RWPE2 (cell line): ENCODE measurements at regions not wholly inside any gene's neighbourhood (a gene's known extent, or its start where the extent isn't known, plus 50 kb on each side); places are given as distances from the start of the nearest gene placed in this dataset.

Experiments used
- ATAC-seq: fragments of 200-7000 bp; cut with Tn5 transposase; 3 replicates; pipeline ENCODE4 v1.9.1; 2021; ENCODE audit warnings: low read depth
- DNase-seq: peaks from one replicate; pipeline ENCODE4 v3.0.0-alpha.2; 2020; ENCODE audit warnings: low spot score
- H3K27ac ChIP-seq: fragments of 450-650 bp; 2 replicates; pipeline ENCODE4 v1.5.1; 2017; ENCODE audit warnings: mild to moderate bottlenecking; ENCODE audit not compliant: poor library complexity, severe bottlenecking
- H3K27me3 ChIP-seq: fragments of 250-450 bp; sonication (Bioruptor Pico); 2 replicates; pipeline ENCODE4 v1.5.1; 2021; ENCODE audit warnings: mild to moderate bottlenecking, moderate library complexity; ENCODE audit not compliant: insufficient read depth, poor library complexity, severe bottlenecking
- H3K36me3 ChIP-seq: fragments of 250-450 bp; sonication (Bioruptor Pico); 2 replicates; pipeline ENCODE4 v1.5.1; 2020; ENCODE audit warnings: low read depth, mild to moderate bottlenecking, moderate library complexity
- H3K4me1 ChIP-seq: fragments of 250-450 bp; sonication (Bioruptor Pico); 2 replicates; pipeline ENCODE4 v1.5.1; 2021; ENCODE audit warnings: mild to moderate bottlenecking, moderate library complexity; ENCODE audit not compliant: insufficient read depth, poor library complexity, severe bottlenecking
- H3K4me3 ChIP-seq: fragments of 250-450 bp; sonication (Bioruptor Pico); 2 replicates; pipeline ENCODE4 v1.5.1; 2021; ENCODE audit warnings: mild to moderate bottlenecking, moderate library complexity; ENCODE audit not compliant: severe bottlenecking
- H3K9me3 ChIP-seq: fragments of 250-450 bp; sonication (Bioruptor Pico); 2 replicates; pipeline ENCODE4 v1.5.1; 2021; ENCODE audit warnings: mild to moderate bottlenecking, moderate library complexity; ENCODE audit not compliant: severe bottlenecking
- TF ChIP-seq, protein P1 (sequence below): fragments of 450-650 bp; IDR thresholded peaks from one replicate; pipeline ENCODE4 v1.5.1; 2017; ENCODE audit warnings: mild to moderate bottlenecking, moderate library complexity; ENCODE audit not compliant: poor library complexity, severe bottlenecking

DNA sequence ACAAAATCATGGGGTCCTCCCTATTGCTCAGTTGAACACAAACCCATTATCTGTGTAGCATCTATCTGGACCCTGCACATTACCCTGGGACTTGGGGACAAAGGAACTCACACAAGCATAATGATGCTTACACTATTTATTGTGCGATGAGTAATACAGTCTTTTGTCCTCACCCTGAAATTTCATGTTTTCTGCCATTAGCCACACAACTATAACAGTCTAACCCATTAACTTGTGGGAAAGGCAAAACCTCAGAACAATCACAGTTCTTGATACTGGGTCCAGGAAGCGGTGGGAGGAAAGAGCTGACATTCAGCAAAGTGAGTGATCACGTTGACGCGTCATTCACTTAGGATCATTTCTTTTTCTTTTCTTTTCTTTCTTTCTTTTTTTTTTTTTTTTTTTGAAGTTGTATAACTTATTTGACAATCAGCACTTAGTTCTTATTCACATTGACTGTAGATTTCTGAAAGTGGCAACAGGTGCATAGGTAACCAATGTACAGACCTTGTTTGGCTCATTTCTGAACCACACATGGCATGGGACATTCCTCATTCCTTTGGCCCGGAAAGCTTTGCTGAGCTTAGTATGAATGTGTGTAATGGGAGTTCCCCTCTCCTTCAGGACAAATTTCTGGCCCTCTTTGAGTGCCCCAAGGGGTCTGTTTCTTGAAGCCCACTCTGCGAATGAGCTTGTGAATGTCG is 94.8 kb upstream of the CNKSR3 start:
- ATAC-seq, result no peak
- no peaks in the 10 kb centered on the region for H3K36me3 ChIP-seq
- H3K27ac ChIP-seq, result no peak overlapping the region

DNA sequence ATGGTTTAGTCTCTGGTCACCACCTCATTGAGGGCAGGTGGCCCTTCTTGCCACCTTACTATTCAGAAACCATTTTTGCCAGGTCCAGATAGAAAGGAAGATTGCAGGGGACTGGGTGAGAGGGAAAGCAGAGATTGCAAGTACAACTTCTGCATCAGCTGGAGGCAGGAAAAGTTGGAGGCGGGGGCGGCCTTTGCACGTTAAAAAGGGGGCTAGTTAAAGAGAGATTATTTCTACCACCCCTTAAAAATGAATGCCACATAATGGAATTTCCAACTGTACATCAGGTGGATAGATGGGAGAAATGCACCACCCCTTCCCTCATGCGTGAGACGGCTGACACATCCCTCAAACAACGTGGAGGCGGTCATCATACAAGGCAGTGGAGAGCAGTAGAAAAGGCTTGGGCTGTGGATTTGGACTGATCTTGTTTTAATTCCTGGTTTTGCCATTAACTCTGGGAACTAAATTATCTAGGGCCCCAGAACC is 95.4 kb upstream of the CNKSR3 start:
- no peaks in the 10 kb centered on the region for H3K27me3 ChIP-seq
- TF ChIP-seq, protein P1, sequence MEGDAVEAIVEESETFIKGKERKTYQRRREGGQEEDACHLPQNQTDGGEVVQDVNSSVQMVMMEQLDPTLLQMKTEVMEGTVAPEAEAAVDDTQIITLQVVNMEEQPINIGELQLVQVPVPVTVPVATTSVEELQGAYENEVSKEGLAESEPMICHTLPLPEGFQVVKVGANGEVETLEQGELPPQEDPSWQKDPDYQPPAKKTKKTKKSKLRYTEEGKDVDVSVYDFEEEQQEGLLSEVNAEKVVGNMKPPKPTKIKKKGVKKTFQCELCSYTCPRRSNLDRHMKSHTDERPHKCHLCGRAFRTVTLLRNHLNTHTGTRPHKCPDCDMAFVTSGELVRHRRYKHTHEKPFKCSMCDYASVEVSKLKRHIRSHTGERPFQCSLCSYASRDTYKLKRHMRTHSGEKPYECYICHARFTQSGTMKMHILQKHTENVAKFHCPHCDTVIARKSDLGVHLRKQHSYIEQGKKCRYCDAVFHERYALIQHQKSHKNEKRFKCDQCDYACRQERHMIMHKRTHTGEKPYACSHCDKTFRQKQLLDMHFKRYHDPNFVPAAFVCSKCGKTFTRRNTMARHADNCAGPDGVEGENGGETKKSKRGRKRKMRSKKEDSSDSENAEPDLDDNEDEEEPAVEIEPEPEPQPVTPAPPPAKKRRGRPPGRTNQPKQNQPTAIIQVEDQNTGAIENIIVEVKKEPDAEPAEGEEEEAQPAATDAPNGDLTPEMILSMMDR, result no peak
- H3K4me1 ChIP-seq, result no peaks in the 10 kb centered on the region
- no peak overlapping the region for H3K27ac ChIP-seq
- no peak for ATAC-seq
- no peaks in the 10 kb centered on the region for H3K9me3 ChIP-seq
- no peak for DNase-seq
- H3K4me3 ChIP-seq, result no peak overlapping the region
- no peaks in the 10 kb centered on the region for H3K36me3 ChIP-seq

More for the DNA sequence above, 94.8 kb upstream of the CNKSR3 start:
- H3K4me3 ChIP-seq, result no peak overlapping the region
- no peaks in the 10 kb centered on the region for H3K4me1 ChIP-seq
- no peaks in the 10 kb centered on the region for H3K27me3 ChIP-seq
- TF ChIP-seq, protein P1, result no peak
- no peaks in the 10 kb centered on the region for H3K9me3 ChIP-seq
- no peak for DNase-seq

DNA sequence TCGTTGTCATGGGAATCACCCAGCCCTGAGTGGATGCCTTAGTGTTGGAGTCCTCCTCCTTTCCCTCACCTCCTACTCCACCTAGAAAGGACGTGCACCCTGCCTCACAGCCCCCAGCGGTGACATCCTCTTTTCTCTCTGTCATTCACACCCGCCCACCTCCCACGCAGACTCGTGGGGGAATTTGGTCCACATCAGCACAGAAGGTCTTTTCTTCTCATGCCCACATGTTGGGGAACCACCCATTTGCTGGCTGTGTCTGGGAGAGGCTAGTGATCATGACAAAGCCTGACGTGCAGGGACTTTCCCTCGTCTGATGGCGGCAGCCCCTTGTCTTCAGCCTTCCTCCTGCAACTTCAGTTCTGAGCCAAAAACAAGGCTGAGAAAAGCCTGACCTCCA is 96.0 kb upstream of the CNKSR3 start:
- Histone ChIP-seq H3K27me3 (no peaks in the 10 kb centered on the region), H3K36me3 (no peaks in the 10 kb centered on the region), H3K4me3 (no peak overlapping the region), H3K9me3 (no peaks in the 10 kb centered on the region), H3K27ac (no peak overlapping the region), H3K4me1 (no peaks in the 10 kb centered on the region)
- ATAC-seq (no peak), DNase-seq (no peak)
- TF ChIP-seq, protein P1, result no peak

DNA sequence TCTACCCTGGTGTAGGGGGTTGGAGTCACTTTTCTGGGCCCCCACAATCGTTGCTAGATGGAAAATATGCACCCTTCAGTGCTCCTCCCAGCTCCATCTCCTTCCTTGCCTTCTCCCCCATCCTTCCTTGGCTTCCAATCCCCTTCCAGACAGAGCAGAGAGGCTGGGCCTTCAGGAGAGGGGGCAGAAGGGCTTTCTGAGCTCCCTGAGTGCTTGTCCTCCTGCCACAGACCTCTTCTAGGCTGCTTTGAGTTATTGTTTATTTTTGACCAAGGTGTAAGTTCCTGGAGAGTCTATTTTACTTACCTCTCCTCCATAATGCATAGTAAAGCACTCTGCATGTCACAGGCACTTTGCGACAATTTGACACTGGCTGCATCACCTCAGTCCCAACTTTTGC is 96.4 kb upstream of the CNKSR3 start:
- no peaks in the 10 kb centered on the region for H3K4me1 ChIP-seq
- ATAC-seq (no peak), DNase-seq (no peak)
- no peaks in the 10 kb centered on the region for H3K36me3 ChIP-seq
- H3K27me3 ChIP-seq, result no peaks in the 10 kb centered on the region
- no peak overlapping the region for H3K27ac ChIP-seq
- TF ChIP-seq, protein P1, result no peak
- no peaks in the 10 kb centered on the region for H3K9me3 ChIP-seq
- no peak overlapping the region for H3K4me3 ChIP-seq

DNA sequence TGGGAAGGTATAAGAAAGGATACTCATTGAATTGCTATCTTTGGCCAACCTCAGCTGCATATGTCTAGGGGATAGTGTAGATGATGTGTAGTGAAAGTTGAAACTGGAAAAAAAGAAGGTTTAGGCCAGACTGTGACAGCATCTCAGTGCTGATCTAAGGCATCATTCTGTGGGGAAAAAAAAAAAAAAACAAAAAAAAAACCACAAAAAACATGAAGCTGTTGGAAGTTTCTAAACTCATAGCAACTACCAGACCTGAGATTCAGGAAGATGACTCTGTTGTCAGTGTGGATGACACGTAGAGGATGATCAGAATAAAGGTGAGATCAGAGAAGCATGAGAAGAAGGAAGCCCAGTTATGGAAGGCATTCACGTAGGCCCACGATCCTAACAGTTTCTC is 100.8 kb upstream of the CNKSR3 start:
- no peaks in the 10 kb centered on the region for H3K27me3 ChIP-seq
- DNase-seq (no peak), ATAC-seq (no peak)
- no peaks in the 10 kb centered on the region for H3K4me1 ChIP-seq
- TF ChIP-seq, protein P1, result no peak
- no peak overlapping the region for H3K27ac ChIP-seq
- H3K9me3 ChIP-seq, result no peaks in the 10 kb centered on the region
- no peak overlapping the region for H3K4me3 ChIP-seq
- no peaks in the 10 kb centered on the region for H3K36me3 ChIP-seq
